Activated B cell treated with CpG ODN at 0.5 μM for 24 hours (primary cell): ENCODE measurements at regions not wholly inside any gene's neighbourhood (a gene's known extent, or its start where the extent isn't known, plus 50 kb on each side); places are given as distances from the start of the nearest gene placed in this dataset.

ENCODE experiments used
- ATAC-seq: fragments of 200-7000 bp; cut with Tn5 transposase; one replicate; pipeline ENCODE4 v1.10.0; 2021; ENCODE audit warnings: low read depth, mild to moderate bottlenecking, moderate library complexity
- CTCF ChIA-PET: fragments of 350-600 bp; sonication (Branson Sonifier 250); formaldehyde crosslinking; loops from one replicate; lab custom pipeline; 2021; ENCODE audit warnings: antibody characterized with exemption; lab: Charles Lee
- POLR2A ChIA-PET: fragments of 350-600 bp; sonication (Branson Sonifier 250); formaldehyde crosslinking; loops from one replicate; lab custom pipeline; 2021; ENCODE audit warnings: antibody characterized with exemption; lab: Charles Lee
- DNase-seq: peaks from one replicate; pipeline ENCODE4 v3.0.0; 2022
- H3K27ac Mint-ChIP-seq: one replicate; pipeline ENCODE4 v1.8.0; 2020; ENCODE audit warnings: mixed read lengths
- H3K27me3 Mint-ChIP-seq: one replicate; pipeline ENCODE4 v1.8.0; 2021; ENCODE audit warnings: mixed read lengths
- H3K36me3 Mint-ChIP-seq: one replicate; pipeline ENCODE4 v1.8.0; 2021; ENCODE audit warnings: low read depth, mixed read lengths
- H3K4me1 Mint-ChIP-seq: one replicate; pipeline ENCODE4 v1.8.0; 2021; ENCODE audit warnings: mixed read lengths
- H3K4me3 Mint-ChIP-seq: one replicate; pipeline ENCODE4 v1.8.0; 2020; ENCODE audit warnings: mild to moderate bottlenecking, mixed read lengths
- H3K9me3 Mint-ChIP-seq: one replicate; pipeline ENCODE4 v1.8.0; 2020; ENCODE audit warnings: mixed read lengths
- CTCF ChIP-seq: fragments of 200-600 bp; IDR thresholded peaks from one replicate; pipeline ENCODE4 v1.8.0; 2022; ENCODE audit warnings: antibody characterized with exemption, mild to moderate bottlenecking
- intact Hi-C: fragments of 100-400 bp; cut with micrococcal nuclease; formaldehyde crosslinking; loops from one replicate; pipeline ENCODE4 v1.15.1; 2024

- no peaks in the 10 kb centered on the region for H3K36me3 Mint-ChIP-seq
- H3K4me3 Mint-ChIP-seq = no peak overlapping the region
- no peak overlapping the region for H3K27ac Mint-ChIP-seq
- intact Hi-C loops = no loop called here
- no peaks in the 10 kb centered on the region for H3K4me1 Mint-ChIP-seq
- H3K27me3 Mint-ChIP-seq = no peaks in the 10 kb centered on the region
- TF ChIP-seq CTCF = no peak
- no peaks in the 10 kb centered on the region for H3K9me3 Mint-ChIP-seq
- DNase-seq (no peak), ATAC-seq (no peak)
- POLR2A ChIA-PET = no interaction called here
- CTCF ChIA-PET = no interaction called here
Measured at GRCh38 chr2:149953627-149954026, 366.1 kb upstream of the MMADHC start.

- ChIA-PET CTCF (no interaction called here), POLR2A (no interaction called here)
- Mint-ChIP-seq H3K4me3 (no peak overlapping the region), H3K9me3 (no peaks in the 10 kb centered on the region), H3K27ac (no peak overlapping the region), H3K27me3 (no peaks in the 10 kb centered on the region), H3K4me1 (no peaks in the 10 kb centered on the region), H3K36me3 (no peaks in the 10 kb centered on the region)
- intact Hi-C loops = no loop called here
- ATAC-seq (no peak), DNase-seq (no peak)
- TF ChIP-seq CTCF = no peak
Measured at GRCh38 chr2:149931486-149931885, 343.9 kb upstream of the MMADHC start.

- CTCF ChIA-PET = no interaction called here
- no peak overlapping the region for H3K4me3 Mint-ChIP-seq
- DNase-seq = no peak
- no peak overlapping the region for H3K27ac Mint-ChIP-seq
- TF ChIP-seq CTCF = no peak
- H3K36me3 Mint-ChIP-seq = no peaks in the 10 kb centered on the region
- no peaks in the 10 kb centered on the region for H3K9me3 Mint-ChIP-seq
- POLR2A ChIA-PET = no interaction called here
- H3K27me3 Mint-ChIP-seq = no peaks in the 10 kb centered on the region
- no peak for ATAC-seq
- no peaks in the 10 kb centered on the region for H3K4me1 Mint-ChIP-seq
- intact Hi-C loops = no loop called here
Measured at GRCh38 chr2:149928011-149928410, 340.4 kb upstream of the MMADHC start.

GRCh38 chr2:149926149-149926548 lies 338.6 kb upstream of the MMADHC start:
- intact Hi-C loops = no loop called here
- no peaks in the 10 kb centered on the region for H3K27me3 Mint-ChIP-seq
- H3K9me3 Mint-ChIP-seq = no peaks in the 10 kb centered on the region
- no peaks in the 10 kb centered on the region for H3K4me1 Mint-ChIP-seq
- POLR2A ChIA-PET = no interaction called here
- H3K4me3 Mint-ChIP-seq = no peak overlapping the region
- no peak for TF ChIP-seq CTCF
- no peak for DNase-seq
- no peak overlapping the region for H3K27ac Mint-ChIP-seq
- no peaks in the 10 kb centered on the region for H3K36me3 Mint-ChIP-seq
- CTCF ChIA-PET = no interaction called here
- ATAC-seq = no peak

GRCh38 chr2:149924549-149925213 lies 337.1 kb upstream of the MMADHC start:
- Mint-ChIP-seq H3K27me3 (no peaks in the 10 kb centered on the region), H3K4me3 (no peak overlapping the region), H3K27ac (no peak overlapping the region), H3K9me3 (peaks cover 4% of the 10 kb centered on the region), H3K4me1 (no peaks in the 10 kb centered on the region), H3K36me3 (no peaks in the 10 kb centered on the region)
- no peak for TF ChIP-seq CTCF
- ChIA-PET POLR2A (no interaction called here), CTCF (no interaction called here)
- ATAC-seq (no peak), DNase-seq (no peak)
- intact Hi-C loops = no loop called here
